T47D (cell line): ENCODE measurements at regions not wholly inside any gene's neighbourhood (a gene's known extent, or its start where the extent isn't known, plus 50 kb on each side); places are given as distances from the start of the nearest gene placed in this dataset.
A peak's percentile ranks its signal among the peaks of the same experiment; 100 is the strongest.

Experiments
- DNase-seq, 2 experiments: peaks; one replicate each; pipeline versions ENCODE4 v3.0.0 to v3.0.0-alpha.2; 2011 to 2012; ENCODE audit warnings: low read depth in 1 of 2, low spot score in 1 of 2
- JUND ChIP-seq: IDR thresholded peaks from 2 replicates; pipeline ENCODE4 v1.6.1; 2012; ENCODE audit warnings: low read depth
- in situ Hi-C: cut with HindIII; loops from 2 replicates; pipeline ENCODE4 v1.10.0; 2016; ENCODE audit warnings: low sequenced_read_pairs, low pct_unique_long_range_greater_than_20kb

DNA sequence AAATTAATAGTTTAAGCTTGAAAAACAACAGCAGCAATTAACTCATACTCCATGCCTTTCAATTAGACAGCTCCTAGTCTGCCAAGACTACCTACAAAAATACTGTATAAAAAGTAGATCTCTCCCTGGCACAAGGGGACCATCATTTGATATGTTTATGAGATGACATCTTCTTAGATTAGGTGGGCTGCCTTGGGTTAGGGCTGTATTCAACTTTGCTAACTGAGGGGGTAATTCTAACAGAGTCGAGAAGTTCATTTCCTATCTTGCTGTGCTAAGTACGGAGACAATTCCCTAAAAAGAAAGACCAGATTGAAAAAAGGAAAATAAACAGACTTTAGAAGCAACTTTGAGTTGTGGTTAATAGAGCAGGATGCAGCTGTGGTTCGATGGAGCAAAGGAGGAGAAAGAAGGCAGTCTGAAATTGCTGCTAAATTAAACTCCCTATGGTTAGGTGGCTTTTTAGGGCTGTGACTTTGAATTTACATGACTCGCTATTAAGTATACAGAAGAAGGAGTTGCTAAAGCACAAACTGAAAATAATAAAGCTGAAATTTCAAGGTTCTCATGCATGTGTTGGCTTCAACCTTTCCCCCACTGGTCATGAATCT, 75.4 kb downstream of the CDC7 start:
- in situ Hi-C loops, result no loop called here
- TF ChIP-seq JUND, result no peak
- DNase-seq, result no peak

DNA sequence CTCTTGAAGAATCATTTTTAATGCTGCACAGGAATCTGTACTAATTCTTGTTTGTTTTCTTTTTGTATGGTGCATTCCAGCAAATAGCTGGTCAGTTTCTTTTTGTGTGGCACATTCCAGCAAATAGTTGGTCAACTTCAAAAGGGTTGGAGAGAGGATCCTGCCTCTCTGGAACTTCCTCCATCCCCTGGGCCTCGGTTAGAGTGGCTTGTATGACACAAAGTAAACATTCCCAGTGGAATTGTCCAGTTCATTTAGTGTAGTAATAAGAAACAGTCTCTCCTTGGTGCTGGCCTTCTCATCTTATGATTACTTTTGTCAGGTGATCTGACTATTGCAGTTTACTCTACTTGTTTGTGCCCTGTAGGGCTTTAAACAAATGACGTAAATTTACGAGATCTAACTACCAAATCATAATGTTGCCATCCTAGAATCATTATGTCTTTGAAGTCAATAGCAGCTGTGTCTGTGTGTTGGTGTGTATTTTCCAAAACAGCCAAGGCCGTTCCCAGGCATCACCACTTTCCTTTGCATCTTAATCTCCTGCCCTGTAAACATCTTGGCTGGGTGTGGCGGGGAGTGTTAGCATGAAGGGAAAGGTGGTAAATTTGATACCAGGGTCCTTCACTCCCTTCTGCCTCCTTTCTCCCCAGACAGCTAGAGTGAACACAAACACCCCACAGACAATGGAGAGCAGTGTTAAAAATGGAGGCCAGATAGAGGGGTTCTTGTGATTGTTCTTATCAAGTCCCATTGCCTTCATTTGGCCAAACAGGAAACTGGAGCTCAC, 77.9 kb downstream of the CDC7 start:
- DNase-seq, result peak in 1 of 2 experiments; percentile 51
- TF ChIP-seq JUND, result no peak
- in situ Hi-C loops, result no loop called here

DNA sequence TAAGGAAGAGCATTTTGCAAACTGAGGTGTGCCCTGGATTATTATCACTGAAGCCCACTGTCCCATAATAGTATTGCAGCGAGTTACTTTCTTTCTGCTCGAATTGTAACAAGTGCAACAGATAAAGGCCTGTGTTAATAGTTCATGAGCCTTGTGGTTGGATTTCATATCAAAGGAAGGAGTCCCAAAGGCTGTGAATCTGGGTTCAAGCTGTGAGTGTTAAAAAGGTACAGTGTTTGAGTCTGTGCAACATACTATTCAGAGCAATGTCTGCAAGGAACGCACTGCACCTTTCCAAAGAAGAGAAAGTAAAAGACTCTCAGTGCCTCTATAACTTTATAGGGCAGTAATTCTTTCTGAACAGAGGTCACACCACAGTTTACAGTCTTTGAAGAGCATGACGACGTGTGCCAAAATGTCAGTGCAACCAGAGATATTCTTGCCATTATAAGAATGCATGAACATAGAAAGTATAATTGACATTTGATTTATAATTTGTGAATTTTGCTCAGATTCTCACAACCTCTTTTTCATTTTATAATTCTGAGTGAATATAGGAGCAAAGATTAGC, 79.1 kb downstream of the CDC7 start:
- DNase-seq, result no peak
- in situ Hi-C loops, result no loop called here
- no peak for TF ChIP-seq JUND

GRCh38 chr1:91582431-91582921, 81.8 kb downstream of the CDC7 start:
- in situ Hi-C loops, result no loop called here
- TF ChIP-seq JUND, result no peak
- no peak for DNase-seq

GRCh38 chr1:91583326-91583755, 82.7 kb downstream of the CDC7 start:
- TF ChIP-seq JUND, result no peak
- in situ Hi-C loops, result no loop called here
- no peak for DNase-seq

GRCh38 chr1:91584309-91584708, 83.7 kb downstream of the CDC7 start:
- TF ChIP-seq JUND, result no peak
- DNase-seq, result no peak
- in situ Hi-C loops, result no loop called here

GRCh38 chr1:91584878-91585277, 84.2 kb downstream of the CDC7 start:
- DNase-seq, result no peak
- in situ Hi-C loops, result no loop called here
- no peak for TF ChIP-seq JUND

DNA sequence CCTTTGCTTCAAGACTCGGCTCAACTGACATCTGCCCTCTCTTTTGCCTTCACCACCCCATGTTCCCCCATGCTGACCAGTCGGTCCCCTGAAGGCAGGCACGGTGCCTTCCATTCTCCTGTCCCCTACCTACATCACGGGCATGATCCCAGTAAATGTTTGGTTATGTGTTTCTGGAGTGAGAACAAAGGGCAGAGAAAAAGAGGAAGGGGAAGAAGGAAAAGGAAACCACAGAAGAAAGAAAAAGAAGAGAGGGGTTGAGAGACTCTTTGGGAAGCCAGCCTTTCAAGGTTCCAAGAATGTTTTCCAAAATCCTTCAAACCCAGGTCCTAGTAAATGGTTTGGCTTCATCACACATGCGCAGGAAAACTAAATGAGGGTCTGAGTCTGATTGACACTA, 84.9 kb downstream of the CDC7 start:
- no peak for TF ChIP-seq JUND
- DNase-seq, result no peak
- in situ Hi-C loops, result no loop called here

DNA sequence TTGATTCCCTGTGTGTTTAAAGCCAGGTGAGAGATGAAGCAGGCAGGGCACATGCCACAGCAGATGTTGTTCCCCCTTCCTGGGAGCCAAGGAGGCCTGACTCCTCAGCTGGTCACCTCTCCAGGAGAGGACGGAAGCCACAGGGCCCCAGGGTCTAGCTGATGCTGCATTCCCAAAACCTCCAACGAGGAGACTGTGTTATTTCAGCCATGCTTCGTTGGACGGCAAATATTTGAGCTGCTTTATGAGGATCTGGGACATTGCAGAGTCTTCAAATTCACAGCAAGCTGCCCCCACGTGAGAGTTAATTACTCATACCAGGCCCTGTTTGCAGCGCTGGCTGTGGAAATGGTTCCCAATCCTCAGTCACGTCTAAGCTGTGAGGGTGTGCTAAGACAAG, 85.3 kb downstream of the CDC7 start:
- no peak for TF ChIP-seq JUND
- DNase-seq, result no peak
- in situ Hi-C loops, result no loop called here

DNA sequence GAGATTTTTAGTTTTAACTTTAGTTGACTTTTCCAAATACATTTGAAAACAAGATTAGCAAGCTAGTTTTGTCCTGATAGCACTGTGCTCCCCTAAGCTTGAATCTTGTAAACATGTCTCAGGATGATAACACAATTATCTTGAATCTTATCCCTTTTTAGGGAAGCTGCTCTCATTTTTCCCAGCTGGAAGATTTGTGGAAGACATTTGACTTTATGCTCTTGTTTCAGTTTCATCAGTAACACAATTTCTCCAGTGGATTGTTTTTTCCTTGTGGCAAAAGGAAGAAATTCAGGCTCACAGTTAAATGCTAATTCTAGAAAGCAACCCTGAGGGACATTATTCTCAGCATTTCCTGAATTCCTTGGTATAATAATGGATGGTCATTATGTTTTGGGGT, 88.8 kb downstream of the CDC7 start:
- in situ Hi-C loops, result no loop called here
- TF ChIP-seq JUND, result no peak
- no peak for DNase-seq

GRCh38 chr1:91591175-91591974, 90.7 kb downstream of the CDC7 start:
- no peak for TF ChIP-seq JUND
- in situ Hi-C loops, result no loop called here
- DNase-seq, result no peak

DNA sequence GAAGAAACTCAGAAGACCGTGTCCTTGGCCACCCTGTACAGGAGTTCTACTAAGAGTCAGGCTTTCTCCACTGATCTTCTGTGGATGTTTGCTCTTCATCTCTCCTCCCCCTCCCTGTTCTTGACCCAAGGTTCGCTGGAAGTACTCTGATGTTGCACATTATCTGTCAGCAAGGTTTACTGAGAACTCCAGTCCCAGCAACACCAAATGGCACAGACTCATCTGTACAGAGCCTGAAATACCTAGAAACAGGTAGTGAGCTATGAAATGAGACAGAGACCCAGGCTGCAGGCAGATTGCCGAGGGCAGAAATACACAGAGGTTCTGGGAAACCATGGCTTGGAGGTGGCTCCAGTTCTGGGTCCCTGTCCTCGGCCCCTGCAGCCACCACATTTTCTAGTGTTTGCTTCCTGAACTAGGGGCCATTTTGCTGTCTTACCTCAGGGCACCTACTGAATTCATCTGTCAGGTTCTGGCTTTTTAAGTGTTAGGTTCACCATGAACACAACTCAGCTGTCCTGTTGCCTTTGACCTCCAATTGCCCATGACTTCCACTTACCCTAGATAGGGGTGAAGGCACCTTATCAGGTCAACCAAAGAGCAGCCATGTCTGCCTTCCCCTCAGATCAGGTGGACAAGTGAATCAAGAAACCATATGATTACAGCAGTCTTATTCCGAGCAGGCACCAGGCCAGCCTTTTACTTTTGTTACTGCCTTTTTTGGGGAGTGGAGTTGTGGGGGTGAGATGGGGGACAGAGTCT, 92.2 kb downstream of the CDC7 start:
- in situ Hi-C loops, result no loop called here
- no peak for DNase-seq
- TF ChIP-seq JUND, result no peak
